DMS53 treated with DMSO at 0.1 percent for 48 hours (cell line): ENCODE measurements at regions not wholly inside any gene's neighbourhood (a gene's known extent, or its start where the extent isn't known, plus 50 kb on each side); places are given as distances from the start of the nearest gene placed in this dataset.
"Not testable (repeated sequence)": the region's sequence is repeated elsewhere in the genome, so short reads cannot be mapped to it uniquely, and the experiment has no call there.

Experiments
- DNase-seq: peaks from one replicate; lab custom pipeline; 2025; ENCODE audit not compliant: unreplicated experiment; lab: John Stamatoyannopoulos, UW

- no peak for DNase-seq
Observed at GRCh38 chr3:152148579-152148978, 120.2 kb upstream of the MBNL1 start.

GRCh38 chr3:152149832-152150231, 118.9 kb upstream of the MBNL1 start:
- no peak for DNase-seq

GRCh38 chr3:152151216-152151876, 117.4 kb upstream of the MBNL1 start:
- no peak for DNase-seq

- DNase-seq: not testable (repeated sequence)
Observed at GRCh38 chr3:152151877-152152765, 116.6 kb upstream of the MBNL1 start.

GRCh38 chr3:152153115-152153514, 115.6 kb upstream of the MBNL1 start:
- DNase-seq: not testable (repeated sequence)

GRCh38 chr3:152155246-152156020, 113.3 kb upstream of the MBNL1 start:
- no peak for DNase-seq

- no peak for DNase-seq
Observed at GRCh38 chr3:152156880-152157279, 111.8 kb upstream of the MBNL1 start.

- no peak for DNase-seq
Observed at GRCh38 chr3:152157337-152157736, 111.4 kb upstream of the MBNL1 start.

GRCh38 chr3:152159328-152159727, 109.4 kb upstream of the MBNL1 start:
- DNase-seq: no peak

- DNase-seq: no peak
Observed at GRCh38 chr3:152160350-152161011, 108.2 kb upstream of the MBNL1 start.

GRCh38 chr3:152172460-152172859, 96.3 kb upstream of the MBNL1 start:
- DNase-seq: no peak

GRCh38 chr3:152173627-152174026, 95.1 kb upstream of the MBNL1 start:
- DNase-seq: no peak

GRCh38 chr3:152174876-152175527, 93.7 kb upstream of the MBNL1 start:
- no peak for DNase-seq

GRCh38 chr3:152175528-152175889, 93.2 kb upstream of the MBNL1 start:
- DNase-seq: no peak

GRCh38 chr3:152176241-152176640, 92.5 kb upstream of the MBNL1 start:
- DNase-seq: no peak

- no peak for DNase-seq
Observed at GRCh38 chr3:152176998-152177397, 91.7 kb upstream of the MBNL1 start.

- no peak for DNase-seq
Observed at GRCh38 chr3:152177757-152178156, 91.0 kb upstream of the MBNL1 start.

- DNase-seq: no peak
Observed at GRCh38 chr3:152183473-152183872, 85.3 kb upstream of the MBNL1 start.

- DNase-seq: no peak
Observed at GRCh38 chr3:152184971-152185686, 83.6 kb upstream of the MBNL1 start.
